Keratinocyte (primary cell): ENCODE measurements at regions not wholly inside any gene's neighbourhood (a gene's known extent, or its start where the extent isn't known, plus 50 kb on each side); places are given as distances from the start of the nearest gene placed in this dataset.

Source experiments
- CTCF ChIP-seq, 3 experiments: IDR thresholded peaks in 1 of 3; conservative IDR thresholded peaks in 1 of 3; optimal IDR thresholded peaks in 1 of 3; 2 replicates in 2 of 3; 3 replicates in 1 of 3; pipeline versions ENCODE3 to v1.5.1; 2011; ENCODE audit warnings: low read length in 3 of 3, mild to moderate bottlenecking in 3 of 3, moderate library complexity in 2 of 3, control low read depth in 1 of 3, inconsistent platforms in 1 of 3; ENCODE audit not compliant: insufficient read depth in 2 of 3; ENCODE audit errors: extremely low read depth in 1 of 3
- EZH2 ChIP-seq: IDR thresholded peaks from one replicate; pipeline ENCODE4 v1.6.1; 2012; ENCODE audit warnings: inconsistent platforms, mild to moderate bottlenecking, low read length, moderate library complexity

- TF ChIP-seq EZH2 (no peak), CTCF (optimal IDR thresholded peaks at IDR 0.05 in 1 of 3, IDR thresholded peaks at IDR 0.05 in 1 of 3, conservative IDR thresholded peaks at IDR 0.05 in 1 of 3; ENCODE audit: extremely low read depth in 1 of 3, insufficient read depth in 2 of 3, low read length in 3 of 3) (no peak)
Measured at GRCh38 chr2:118473241-118473640, 374.2 kb downstream of the EN1 start.
